DOHH2 (cell line): ENCODE measurements at regions not wholly inside any gene's neighbourhood (a gene's known extent, or its start where the extent isn't known, plus 50 kb on each side); places are given as distances from the start of the nearest gene placed in this dataset.

Experiments used
- H3F3A ChIP-seq: fragments of 200-600 bp; sonication (generic), shearing (Covaris generic); 2 replicates; pipeline ENCODE4 v1.6.0; 2016; ENCODE audit warnings: antibody characterized with exemption, mild to moderate bottlenecking; ENCODE audit not compliant: control insufficient read depth, insufficient read depth
- H3K27ac ChIP-seq: fragments of 200-600 bp; sonication (generic); 2 replicates; pipeline ENCODE4 v1.5.1; 2014; ENCODE audit warnings: low read depth, mild to moderate bottlenecking, low read length, moderate library complexity
- H3K27me3 ChIP-seq: fragments of 200-600 bp; sonication (generic); 2 replicates; pipeline ENCODE4 v1.6.1; 2014; ENCODE audit warnings: mild to moderate bottlenecking, low read length, mixed read lengths; ENCODE audit not compliant: control insufficient read depth
- H3K36me3 ChIP-seq: fragments of 200-600 bp; sonication (generic); 2 replicates; pipeline ENCODE4 v1.6.1; 2014; ENCODE audit warnings: mild to moderate bottlenecking, low read length, moderate library complexity, mixed read lengths; ENCODE audit not compliant: control insufficient read depth
- H3K4me1 ChIP-seq: fragments of 200-600 bp; sonication (generic); 2 replicates; pipeline ENCODE4 v1.6.1; 2014; ENCODE audit warnings: mild to moderate bottlenecking, low read length, mixed read lengths; ENCODE audit not compliant: control insufficient read depth
- H3K4me2 ChIP-seq: fragments of 200-600 bp; sonication (generic); 2 replicates; pipeline ENCODE4 v1.6.0; 2014; ENCODE audit warnings: mild to moderate bottlenecking, low read length, moderate library complexity
- H3K4me3 ChIP-seq: fragments of 200-600 bp; sonication (generic); 2 replicates; pipeline ENCODE4 v1.5.1; 2014; ENCODE audit warnings: mild to moderate bottlenecking, low read length, mixed read lengths
- H3K79me2 ChIP-seq: fragments of 200-600 bp; sonication (generic); 2 replicates; pipeline ENCODE4 v1.6.1; 2014; ENCODE audit warnings: mild to moderate bottlenecking, low read length, mixed read lengths; ENCODE audit not compliant: control insufficient read depth
- H3K9me2 ChIP-seq: fragments of 200-600 bp; sonication (generic); replicated peaks from 2 replicates; pipeline ENCODE4 v1.6.1; 2014; ENCODE audit warnings: mild to moderate bottlenecking, low read length, mixed read lengths; ENCODE audit not compliant: control insufficient read depth
- H3K9me3 ChIP-seq: fragments of 200-600 bp; sonication (generic); 2 replicates; pipeline ENCODE4 v1.6.1; 2014; ENCODE audit warnings: antibody characterized with exemption, low read length, mixed read lengths; ENCODE audit not compliant: control insufficient read depth, insufficient read depth
- H4K20me1 ChIP-seq: fragments of 200-600 bp; sonication (generic); 2 replicates; pipeline ENCODE4 v1.6.0; 2014; ENCODE audit warnings: low read depth, mild to moderate bottlenecking, antibody characterized with exemption, low read length, moderate library complexity; ENCODE audit not compliant: control insufficient read depth, insufficient read depth
- CTCF ChIP-seq: fragments of 200-600 bp; sonication (generic); IDR thresholded peaks from one replicate; pipeline ENCODE4 v1.5.1; 2014; ENCODE audit warnings: antibody characterized with exemption, mild to moderate bottlenecking, low read depth, low read length; ENCODE audit not compliant: poor library complexity, severe bottlenecking
- EZH2phosphoT487 ChIP-seq: fragments of 200-600 bp; sonication (generic); IDR thresholded peaks from 2 replicates; pipeline ENCODE4 v1.6.1; 2017; ENCODE audit warnings: borderline replicate concordance, mild to moderate bottlenecking, antibody characterized with exemption, low read length, moderate library complexity, mixed read lengths

GRCh38 chr3:104723000-104723399 is 643.7 kb upstream of the ALCAM start:
- no peaks in the 10 kb centered on the region for H4K20me1 ChIP-seq
- H3K36me3 ChIP-seq: no peaks in the 10 kb centered on the region
- peaks cover 15% of the 10 kb centered on the region for H3K4me1 ChIP-seq
- no peaks in the 10 kb centered on the region for H3F3A ChIP-seq
- no peak for TF ChIP-seq CTCF
- no peak for TF ChIP-seq EZH2phosphoT487
- H3K27ac ChIP-seq: no peak overlapping the region
- H3K9me3 ChIP-seq: no peaks in the 10 kb centered on the region
- peak overlapping the region; percentile 25; the same call in 1 of the 2 replicates for H3K4me2 ChIP-seq
- no peak overlapping the region for H3K4me3 ChIP-seq
- H3K79me2 ChIP-seq: no peaks in the 10 kb centered on the region
- H3K9me2 ChIP-seq: no peaks in the 10 kb centered on the region
- no peaks in the 10 kb centered on the region for H3K27me3 ChIP-seq

GRCh38 chr3:104731074-104731473 is 635.6 kb upstream of the ALCAM start:
- H4K20me1 ChIP-seq: no peaks in the 10 kb centered on the region

GRCh38 chr3:104734627-104735026 is 632.1 kb upstream of the ALCAM start:
- H3K9me2 ChIP-seq: no peaks in the 10 kb centered on the region
- H3K4me2 ChIP-seq: no peak overlapping the region
- H3K27me3 ChIP-seq: no peaks in the 10 kb centered on the region
- no peak overlapping the region for H3K27ac ChIP-seq
- H3F3A ChIP-seq: no peaks in the 10 kb centered on the region
- no peaks in the 10 kb centered on the region for H4K20me1 ChIP-seq
- no peak overlapping the region for H3K4me3 ChIP-seq
- no peak for TF ChIP-seq CTCF
- no peak for TF ChIP-seq EZH2phosphoT487
- no peaks in the 10 kb centered on the region for H3K36me3 ChIP-seq
- no peaks in the 10 kb centered on the region for H3K79me2 ChIP-seq
- no peaks in the 10 kb centered on the region for H3K4me1 ChIP-seq
- H3K9me3 ChIP-seq: no peaks in the 10 kb centered on the region

More at GRCh38 chr3:104731074-104731473, 635.6 kb upstream of the ALCAM start:
- Histone ChIP-seq H3K4me2 (no peak overlapping the region), H3K9me3 (no peaks in the 10 kb centered on the region), H3K9me2 (no peaks in the 10 kb centered on the region), H3K4me3 (no peak overlapping the region), H3F3A (no peaks in the 10 kb centered on the region), H3K27me3 (no peaks in the 10 kb centered on the region), H3K27ac (no peak overlapping the region), H3K4me1 (no peaks in the 10 kb centered on the region), H3K79me2 (no peaks in the 10 kb centered on the region), H3K36me3 (no peaks in the 10 kb centered on the region)
- TF ChIP-seq CTCF: no peak
- no peak for TF ChIP-seq EZH2phosphoT487

GRCh38 chr3:104735691-104736090 is 631.0 kb upstream of the ALCAM start:
- H3K4me3 ChIP-seq: no peak overlapping the region

More at GRCh38 chr3:104735691-104736090, 631.0 kb upstream of the ALCAM start:
- H3F3A ChIP-seq: no peaks in the 10 kb centered on the region
- H3K9me3 ChIP-seq: no peaks in the 10 kb centered on the region
- no peak overlapping the region for H3K27ac ChIP-seq
- H3K9me2 ChIP-seq: no peaks in the 10 kb centered on the region
- H3K36me3 ChIP-seq: no peaks in the 10 kb centered on the region
- H3K79me2 ChIP-seq: no peaks in the 10 kb centered on the region
- no peaks in the 10 kb centered on the region for H4K20me1 ChIP-seq
- H3K4me1 ChIP-seq: no peaks in the 10 kb centered on the region
- H3K4me2 ChIP-seq: no peak overlapping the region
- H3K27me3 ChIP-seq: no peaks in the 10 kb centered on the region
- TF ChIP-seq CTCF (no peak), EZH2phosphoT487 (no peak)
